Brain microvascular endothelial cell (primary cell): ENCODE measurements at regions not wholly inside any gene's neighbourhood (a gene's known extent, or its start where the extent isn't known, plus 50 kb on each side); places are given as distances from the start of the nearest gene placed in this dataset.
A peak's percentile ranks its signal among the peaks of the same experiment; 100 is the strongest.

Source experiments
- DNase-seq: peaks from one replicate; pipeline ENCODE4 v3.0.0-alpha.2; 2020
- H3K27ac ChIP-seq: fragments of 250-450 bp; sonication (Bioruptor Pico); 2 replicates; pipeline ENCODE4 v1.5.1; 2020; ENCODE audit warnings: mild to moderate bottlenecking, moderate library complexity
- H3K27me3 ChIP-seq: fragments of 250-450 bp; sonication (Bioruptor Pico); replicated peaks from 2 replicates; pipeline ENCODE4 v1.5.1; 2020; ENCODE audit warnings: mild to moderate bottlenecking
- H3K36me3 ChIP-seq: fragments of 250-450 bp; sonication (Bioruptor Pico); replicated peaks from 2 replicates; pipeline ENCODE4 v1.5.1; 2020; ENCODE audit warnings: mild to moderate bottlenecking
- H3K4me3 ChIP-seq: 2 replicates; pipeline ENCODE4 v1.5.1; 2011; ENCODE audit warnings: low read depth, mild to moderate bottlenecking, control low read depth, low read length, moderate library complexity
- CTCF ChIP-seq: IDR thresholded peaks from 2 replicates; pipeline ENCODE4 v1.5.1; 2011; ENCODE audit warnings: low read depth, mild to moderate bottlenecking, moderate library complexity, low read length, control low read depth, inconsistent platforms; ENCODE audit errors: missing control alignments
- in situ Hi-C: cut with HindIII; loops from 2 replicates; pipeline ENCODE4 v1.10.0; 2017; ENCODE audit warnings: low sequenced_read_pairs, low pct_ligation_motif_present

DNA sequence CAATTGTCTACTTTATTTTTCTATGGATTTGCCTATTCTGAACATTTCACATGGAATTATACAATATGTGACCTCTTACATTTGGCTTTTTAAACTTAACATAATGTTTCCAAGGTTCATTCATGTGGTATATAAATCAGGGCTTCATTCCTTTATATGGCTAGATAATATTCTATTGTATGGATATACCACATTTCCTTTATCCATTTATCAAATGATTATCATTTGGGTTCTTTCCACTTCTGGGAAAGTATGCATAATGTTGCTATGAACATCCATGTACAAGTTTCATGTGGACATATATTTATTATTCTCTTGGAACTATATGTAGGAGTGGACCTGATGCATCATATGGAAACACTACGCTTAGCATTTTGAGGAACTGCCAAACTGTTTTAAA lies 99.7 kb upstream of the NCKAP5 start:
- DNase-seq = no peak
- TF ChIP-seq CTCF = no peak
- no peak overlapping the region for H3K4me3 ChIP-seq
- in situ Hi-C loops = no loop called here
- H3K27me3 ChIP-seq = no peaks in the 10 kb centered on the region
- H3K27ac ChIP-seq = peak overlapping the region; percentile 93
- no peaks in the 10 kb centered on the region for H3K36me3 ChIP-seq

DNA sequence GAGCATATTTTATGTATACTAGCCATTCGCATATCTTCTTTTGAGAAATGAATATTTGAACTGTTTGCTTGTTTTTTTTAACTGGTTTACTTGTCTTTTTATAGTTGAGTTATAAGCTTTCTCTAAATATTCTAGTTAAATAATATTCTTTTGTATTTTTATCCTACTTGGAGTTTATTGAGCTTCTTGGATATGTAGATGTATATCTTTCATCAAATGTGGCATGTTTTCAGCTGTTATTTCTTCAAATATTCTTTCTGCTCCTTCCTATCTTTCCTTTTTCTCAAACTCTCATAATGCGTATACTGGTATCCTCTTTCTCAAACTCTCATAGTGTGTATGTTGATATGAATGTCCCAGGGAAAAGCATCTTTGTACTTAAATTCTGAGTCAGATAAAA lies 100.3 kb upstream of the NCKAP5 start:
- in situ Hi-C loops = no loop called here
- no peak overlapping the region for H3K27ac ChIP-seq
- no peak for DNase-seq
- H3K4me3 ChIP-seq = no peak overlapping the region
- TF ChIP-seq CTCF = no peak
- H3K36me3 ChIP-seq = no peaks in the 10 kb centered on the region
- H3K27me3 ChIP-seq = no peaks in the 10 kb centered on the region

DNA sequence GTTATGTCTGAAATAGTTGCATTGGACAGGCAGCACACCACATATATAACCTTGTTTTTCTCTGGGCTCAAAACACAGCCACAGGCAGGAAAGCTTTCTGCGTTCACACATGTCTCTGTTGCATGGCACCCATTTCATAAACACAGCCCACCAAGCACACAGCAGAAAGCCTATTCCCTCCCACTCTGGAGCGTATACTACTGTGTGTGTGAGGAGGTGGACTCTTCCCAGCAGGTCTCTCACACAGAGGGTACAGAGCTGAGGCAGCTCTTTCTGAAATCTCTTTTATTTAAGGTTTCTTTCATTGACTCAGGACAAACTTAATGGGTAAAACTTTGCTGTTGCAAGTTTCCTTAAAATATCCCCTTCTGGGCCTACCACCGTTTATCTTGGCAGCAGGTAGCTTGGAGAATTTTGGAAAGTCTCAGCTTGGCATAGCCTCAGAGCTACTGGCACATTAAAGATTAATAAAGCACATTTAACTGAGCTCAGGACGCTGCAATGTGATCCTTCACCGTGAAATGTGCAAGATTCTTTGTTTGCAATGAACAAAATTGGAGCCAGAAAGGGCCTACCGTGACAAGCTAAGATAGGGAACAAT lies 105.1 kb upstream of the NCKAP5 start:
- Histone ChIP-seq H3K36me3 (no peaks in the 10 kb centered on the region), H3K4me3 (no peak overlapping the region), H3K27me3 (no peaks in the 10 kb centered on the region), H3K27ac (no peak overlapping the region)
- DNase-seq = no peak
- in situ Hi-C loops = no loop called here
- TF ChIP-seq CTCF = no peak

DNA sequence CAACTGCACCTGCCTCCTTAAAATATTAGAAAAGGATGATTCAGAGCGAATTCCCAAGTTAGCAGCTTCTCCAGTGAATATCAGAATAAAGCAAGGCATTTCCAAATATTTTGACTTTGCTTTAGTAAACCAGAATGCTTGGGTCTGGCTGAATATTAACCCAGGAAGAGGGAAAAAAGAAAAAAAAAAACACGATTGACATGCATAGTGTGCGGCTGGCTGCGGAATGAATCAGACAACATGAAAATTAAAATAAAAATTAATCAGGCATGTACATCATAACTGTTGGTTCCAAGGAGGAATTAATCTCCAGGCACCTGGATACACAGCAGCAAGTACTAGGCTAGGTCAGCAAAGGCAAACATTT lies 105.8 kb upstream of the NCKAP5 start:
- DNase-seq = no peak
- TF ChIP-seq CTCF = no peak
- Histone ChIP-seq H3K27me3 (no peaks in the 10 kb centered on the region), H3K27ac (peak overlapping the region; percentile 80), H3K36me3 (no peaks in the 10 kb centered on the region), H3K4me3 (no peak overlapping the region)
- in situ Hi-C loops = no loop called here

DNA sequence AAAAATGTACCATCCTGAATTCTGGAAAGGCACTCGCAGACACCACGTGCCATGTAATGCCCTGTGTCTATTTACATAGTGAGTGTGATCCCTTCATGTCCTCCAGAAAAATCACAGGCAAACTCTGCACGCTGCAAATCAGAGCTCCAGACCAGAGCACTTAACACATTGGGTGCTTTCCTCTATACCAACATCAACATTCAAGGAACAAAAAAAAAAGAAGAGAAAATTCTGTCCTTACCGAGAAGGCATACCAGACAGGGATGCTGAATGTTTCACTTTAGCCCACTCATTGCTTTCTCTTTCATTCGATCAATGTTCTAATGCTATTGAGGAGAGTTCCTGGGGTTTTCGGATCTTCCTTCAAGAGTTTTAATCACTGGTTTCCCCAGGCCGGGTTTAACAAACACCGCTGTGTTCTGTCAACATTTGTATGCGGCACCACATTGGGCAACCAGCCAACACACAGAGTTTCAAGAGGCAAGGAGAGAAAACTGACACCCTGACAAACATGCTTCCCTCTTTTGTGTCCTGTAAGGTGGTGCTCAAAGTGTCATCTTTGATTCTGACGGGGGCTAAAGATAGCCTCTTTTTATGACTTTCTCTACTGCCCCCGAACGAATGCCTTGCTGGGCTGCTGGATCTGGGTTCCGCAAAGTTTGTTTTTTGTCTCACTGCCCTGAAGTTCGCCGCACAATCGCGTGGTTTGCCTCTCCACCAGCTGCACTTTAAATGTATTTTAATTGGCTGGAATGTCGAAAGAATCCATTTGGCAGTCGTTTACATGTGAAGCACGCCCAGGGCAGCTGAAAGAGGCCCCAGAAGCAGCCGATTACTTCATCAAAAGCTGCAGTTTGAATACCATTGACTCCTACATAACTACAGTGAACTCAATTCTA lies 106.4 kb upstream of the NCKAP5 start:
- Histone ChIP-seq H3K4me3 (peak overlapping the region; percentile 40), H3K27me3 (no peaks in the 10 kb centered on the region), H3K27ac (peak overlapping the region; percentile 80), H3K36me3 (no peaks in the 10 kb centered on the region)
- in situ Hi-C loops = no loop called here
- peak; percentile 78 for DNase-seq
- TF ChIP-seq CTCF = no peak
